ENCODE measurements at regions not wholly inside any gene's neighbourhood (a gene's known extent, or its start where the extent isn't known, plus 50 kb on each side); places are given as distances from the start of the nearest gene placed in this dataset.
"Not testable (repeated sequence)": the region's sequence is repeated elsewhere in the genome, so short reads cannot be mapped to it uniquely, and the experiment has no call there.

DNA sequence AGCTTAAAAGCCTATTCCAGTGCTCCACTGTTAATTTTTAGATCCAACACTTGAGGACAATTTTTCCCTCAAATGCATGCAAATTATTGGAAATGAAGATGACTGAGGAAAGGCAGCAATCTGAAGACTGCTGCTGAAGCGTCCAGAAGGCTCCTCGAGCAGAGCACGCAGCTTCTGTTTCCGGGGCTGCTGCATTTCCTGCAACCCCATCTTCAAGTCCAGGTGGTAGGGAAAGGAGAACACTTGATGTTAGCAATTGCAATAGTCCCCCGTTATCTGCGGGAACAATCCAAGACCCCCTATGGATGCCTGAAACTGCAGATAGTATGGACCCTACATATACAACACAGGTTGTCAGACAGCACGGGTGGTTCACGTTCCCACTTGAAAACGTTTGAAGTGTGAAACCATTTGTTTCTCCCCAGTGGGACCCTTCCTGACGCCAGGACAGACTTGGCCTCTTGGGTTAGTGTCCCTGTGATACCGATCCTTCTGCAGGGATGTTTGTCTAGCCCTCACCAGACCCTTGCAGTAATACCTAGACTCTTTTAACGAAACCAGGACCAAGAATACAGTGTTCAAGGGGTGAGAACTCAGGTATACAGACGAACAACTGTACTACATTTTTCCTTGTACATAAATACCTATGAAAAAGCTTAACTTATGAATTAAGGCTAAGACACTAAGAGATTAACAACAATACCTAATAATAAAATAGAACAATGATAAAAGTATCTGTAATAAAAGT lies 152.3 kb downstream of the HSD17B3 start:
- Mint-ChIP-seq H3K4me1 (ENCODE audit: low read depth in 2 of 2) (peaks cover 25 to 32% of the 10 kb centered on the region in 2 donors), H3K36me3 (peaks cover 6% of the 10 kb centered on the region), H3K27ac (peak overlapping the region; percentile 30 to 75), H3K9me3 (no peaks in the 10 kb centered on the region), H3K4me3 (peak overlapping the region; percentile 65), H3K27me3 (peaks cover 20 to 25% of the 10 kb centered on the region in 2 donors)
- peak in 1 of 2 donors; percentile 11 for ATAC-seq
- DNase-seq (ENCODE audit: low spot score) = no peak

- no peaks in the 10 kb centered on the region for H3K9me3 Mint-ChIP-seq
- no peak overlapping the region for H3K4me3 Mint-ChIP-seq
- H3K36me3 Mint-ChIP-seq = peaks cover 6% of the 10 kb centered on the region
- no peak for DNase-seq (ENCODE audit: low spot score)
- H3K27me3 Mint-ChIP-seq = peaks cover 25 to 32% of the 10 kb centered on the region in 2 donors
- H3K27ac Mint-ChIP-seq = no peak overlapping the region
- H3K4me1 Mint-ChIP-seq (ENCODE audit: low read depth in 2 of 2) = peaks cover 25 to 32% of the 10 kb centered on the region in 2 donors
- ATAC-seq = no peak
Observed at GRCh38 chr9:96148634-96149532, 153.1 kb downstream of the HSD17B3 start.

GRCh38 chr9:96147029-96147428 lies 154.9 kb downstream of the HSD17B3 start:
- peaks cover 25 to 32% of the 10 kb centered on the region in 2 donors for H3K4me1 Mint-ChIP-seq (ENCODE audit: low read depth in 2 of 2)
- not testable (repeated sequence) for H3K9me3 Mint-ChIP-seq; ATAC-seq; DNase-seq (ENCODE audit: low spot score); H3K36me3 Mint-ChIP-seq
- peak overlapping the region in 1 of 2 donors; percentile 8 for H3K27ac Mint-ChIP-seq
- H3K4me3 Mint-ChIP-seq = peak overlapping the region; percentile 61
- peaks cover 22 to 32% of the 10 kb centered on the region in 2 donors for H3K27me3 Mint-ChIP-seq

- H3K27me3 Mint-ChIP-seq = peaks cover 14 to 19% of the 10 kb centered on the region in 2 donors
- ATAC-seq (no peak), DNase-seq (ENCODE audit: low spot score) (no peak)
- no peak overlapping the region for H3K4me3 Mint-ChIP-seq
- no peaks in the 10 kb centered on the region for H3K36me3 Mint-ChIP-seq
- H3K27ac Mint-ChIP-seq = no peak overlapping the region
- H3K4me1 Mint-ChIP-seq (ENCODE audit: low read depth in 2 of 2) = peaks cover 9 to 26% of the 10 kb centered on the region in 2 donors
- H3K9me3 Mint-ChIP-seq = no peaks in the 10 kb centered on the region
Observed at GRCh38 chr9:96141666-96142065, 160.3 kb downstream of the HSD17B3 start.

- no peak overlapping the region for H3K27ac Mint-ChIP-seq
- H3K27me3 Mint-ChIP-seq = peaks cover 9 to 13% of the 10 kb centered on the region in 2 donors
- ATAC-seq (no peak), DNase-seq (ENCODE audit: low spot score) (no peak)
- no peaks in the 10 kb centered on the region for H3K36me3 Mint-ChIP-seq
- no peak overlapping the region for H3K4me3 Mint-ChIP-seq
- peaks cover 4 to 21% of the 10 kb centered on the region in 2 donors for H3K4me1 Mint-ChIP-seq (ENCODE audit: low read depth in 2 of 2)
- no peaks in the 10 kb centered on the region for H3K9me3 Mint-ChIP-seq
Observed at GRCh38 chr9:96141128-96141474, 160.9 kb downstream of the HSD17B3 start.

GRCh38 chr9:96140296-96141127 lies 161.5 kb downstream of the HSD17B3 start:
- H3K27ac Mint-ChIP-seq = no peak overlapping the region
- DNase-seq (ENCODE audit: low spot score) (no peak), ATAC-seq (no peak)
- H3K4me1 Mint-ChIP-seq (ENCODE audit: low read depth in 2 of 2) = peaks cover 4 to 25% of the 10 kb centered on the region in 2 donors
- no peak overlapping the region for H3K4me3 Mint-ChIP-seq
- no peaks in the 10 kb centered on the region for H3K36me3 Mint-ChIP-seq
- H3K27me3 Mint-ChIP-seq = peaks cover 9 to 12% of the 10 kb centered on the region in 2 donors
- no peaks in the 10 kb centered on the region for H3K9me3 Mint-ChIP-seq

- H3K4me1 Mint-ChIP-seq (ENCODE audit: low read depth in 2 of 2) = peaks cover 4 to 32% of the 10 kb centered on the region in 2 donors
- no peaks in the 10 kb centered on the region for H3K36me3 Mint-ChIP-seq
- peaks cover 6 to 8% of the 10 kb centered on the region in 2 donors for H3K27me3 Mint-ChIP-seq
- no peak for DNase-seq (ENCODE audit: low spot score)
- H3K9me3 Mint-ChIP-seq = no peaks in the 10 kb centered on the region
- ATAC-seq = peak in 1 of 2 donors; percentile 37
- H3K4me3 Mint-ChIP-seq = peak overlapping the region; percentile 19
- H3K27ac Mint-ChIP-seq = peak overlapping the region in 1 of 2 donors; percentile 22
Observed at GRCh38 chr9:96139592-96140295, 162.2 kb downstream of the HSD17B3 start.

DNA sequence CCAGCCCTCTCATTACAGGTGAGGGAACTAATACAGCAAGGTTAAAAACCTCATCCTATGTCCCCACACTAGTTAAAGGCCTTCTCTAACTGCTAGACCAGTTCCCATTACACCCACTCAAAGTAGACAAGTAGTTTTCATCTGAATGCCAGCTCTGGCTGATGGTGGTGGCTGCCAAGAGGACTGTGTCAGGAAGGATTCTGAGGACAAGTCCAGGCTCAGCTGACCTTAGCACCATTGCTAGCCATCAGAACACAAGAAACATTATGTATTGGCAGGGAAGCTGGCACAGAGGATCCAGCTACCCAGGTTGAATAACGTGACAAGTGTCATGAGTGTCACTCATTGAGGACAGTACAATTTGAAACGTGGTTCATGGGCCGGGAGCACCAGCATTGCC lies 163.4 kb downstream of the HSD17B3 start:
- Mint-ChIP-seq H3K27me3 (no peaks in the 10 kb centered on the region), H3K27ac (no peak overlapping the region), H3K4me1 (ENCODE audit: low read depth in 2 of 2) (peaks cover 4 to 34% of the 10 kb centered on the region in 2 donors), H3K36me3 (no peaks in the 10 kb centered on the region), H3K4me3 (no peak overlapping the region), H3K9me3 (no peaks in the 10 kb centered on the region)
- ATAC-seq (no peak), DNase-seq (ENCODE audit: low spot score) (no peak)

DNA sequence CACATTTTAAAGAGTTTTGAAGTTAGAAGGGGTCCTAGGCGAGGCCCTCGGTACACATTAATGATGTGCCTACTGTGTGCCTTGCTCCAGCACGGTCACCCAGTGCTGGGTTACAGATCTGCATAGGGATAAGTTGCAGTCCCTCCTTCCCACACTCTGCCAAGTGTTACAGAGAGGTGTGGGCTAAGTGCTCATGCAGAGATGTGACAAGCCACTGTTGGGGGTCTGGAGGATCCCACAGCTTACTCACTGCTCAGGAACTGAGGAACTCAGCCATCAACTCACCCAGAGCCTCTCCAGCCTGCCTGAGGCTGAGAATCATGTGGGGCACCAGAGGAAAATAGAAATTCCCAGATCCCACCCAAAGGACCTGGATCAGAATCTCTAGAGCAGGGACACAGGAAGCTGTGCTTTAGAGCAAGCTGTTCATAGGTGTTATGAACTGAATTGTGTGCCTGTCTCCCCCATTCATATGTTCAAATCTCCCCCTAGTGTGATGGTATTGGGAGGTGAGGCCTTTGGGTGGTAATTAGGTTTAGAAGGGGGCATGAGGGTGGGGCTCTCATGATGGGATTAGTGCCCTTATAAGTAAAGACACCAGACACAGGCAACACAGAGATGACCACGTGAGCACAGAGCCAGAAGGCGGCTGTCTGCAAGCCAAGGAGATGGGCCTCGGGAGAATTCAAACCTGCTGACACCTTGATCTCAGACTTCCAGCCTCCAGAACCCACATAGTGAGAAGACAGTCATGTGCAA lies 164.1 kb downstream of the HSD17B3 start:
- DNase-seq (ENCODE audit: low spot score) = no peak
- peaks cover 4 to 34% of the 10 kb centered on the region in 2 donors for H3K4me1 Mint-ChIP-seq (ENCODE audit: low read depth in 2 of 2)
- H3K36me3 Mint-ChIP-seq = no peaks in the 10 kb centered on the region
- H3K9me3 Mint-ChIP-seq = no peaks in the 10 kb centered on the region
- peak overlapping the region; percentile 48 for H3K4me3 Mint-ChIP-seq
- peak overlapping the region; percentile 35 to 62 for H3K27ac Mint-ChIP-seq
- peak; percentile 43 to 69 for ATAC-seq
- peaks cover 0 to under 1% of the 10 kb centered on the region in 2 donors for H3K27me3 Mint-ChIP-seq

DNA sequence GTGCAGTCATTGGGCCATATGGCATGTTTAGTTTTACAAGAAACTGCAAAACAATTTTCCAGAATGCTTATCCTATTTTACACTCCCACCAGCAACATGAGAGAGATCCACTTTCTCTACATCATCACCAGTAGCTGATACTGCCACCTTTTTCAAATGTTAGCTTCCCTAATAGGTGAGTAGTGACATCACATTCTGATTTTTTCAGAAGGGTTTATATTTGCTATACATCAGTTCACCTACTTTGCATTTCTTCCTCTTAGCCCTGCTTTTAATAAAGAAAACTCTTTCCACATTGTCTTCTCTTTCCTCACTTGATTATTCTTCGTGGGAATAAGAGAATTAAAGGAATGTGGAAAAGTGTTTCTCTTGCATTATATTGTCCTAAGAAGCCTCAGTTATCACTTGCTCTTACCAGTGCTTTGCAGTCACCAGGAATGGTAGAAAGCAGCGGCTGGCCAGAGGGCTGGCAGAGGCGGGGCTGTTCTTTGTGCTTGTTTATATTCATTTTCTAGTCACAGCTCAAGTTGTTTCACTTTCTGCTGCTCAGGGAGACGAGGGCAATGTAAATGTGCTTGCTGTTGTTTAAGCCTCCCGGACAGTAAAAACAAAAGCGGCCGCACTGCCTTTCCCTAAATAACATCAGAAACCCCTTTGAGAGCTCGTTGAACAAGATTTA lies 164.8 kb downstream of the HSD17B3 start:
- peak overlapping the region; percentile 35 to 62 for H3K27ac Mint-ChIP-seq
- H3K4me3 Mint-ChIP-seq = peak overlapping the region; percentile 48
- H3K4me1 Mint-ChIP-seq (ENCODE audit: low read depth in 2 of 2) = peaks cover 4 to 34% of the 10 kb centered on the region in 2 donors
- H3K36me3 Mint-ChIP-seq = no peaks in the 10 kb centered on the region
- DNase-seq (ENCODE audit: low spot score) = no peak
- peak; percentile 63 to 78 for ATAC-seq
- H3K9me3 Mint-ChIP-seq = no peaks in the 10 kb centered on the region
- peaks cover 0 to 5% of the 10 kb centered on the region in 2 donors for H3K27me3 Mint-ChIP-seq

DNA sequence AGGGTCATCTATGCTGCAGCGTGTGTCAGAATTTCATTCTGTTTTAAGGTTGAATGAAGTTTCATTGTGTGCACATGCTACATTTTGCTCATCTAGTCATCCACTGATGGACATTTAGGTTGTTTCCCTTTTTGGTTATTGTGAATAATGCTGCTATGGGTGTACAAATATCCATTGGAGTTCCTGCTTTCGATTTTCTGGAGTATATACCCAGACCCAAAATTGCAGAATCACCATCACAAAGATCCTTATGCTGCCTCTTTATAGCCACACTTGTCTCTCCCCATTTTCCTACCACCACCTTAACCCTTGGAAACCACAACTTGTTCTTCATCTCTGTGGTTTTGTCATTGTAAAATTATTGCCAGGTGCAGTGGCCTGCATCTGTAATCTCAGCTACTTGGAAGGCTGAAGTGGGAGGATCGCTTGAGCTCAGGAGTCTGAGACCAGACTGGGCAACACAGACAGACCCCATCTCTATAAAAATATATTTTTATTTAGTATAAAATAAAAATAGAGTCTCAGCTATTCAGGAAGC lies 166.2 kb downstream of the HSD17B3 start:
- ATAC-seq = no peak
- Mint-ChIP-seq H3K27me3 (peaks cover 0 to 8% of the 10 kb centered on the region in 2 donors), H3K9me3 (no peaks in the 10 kb centered on the region), H3K4me1 (ENCODE audit: low read depth in 2 of 2) (peaks cover 4 to 34% of the 10 kb centered on the region in 2 donors), H3K27ac (no peak overlapping the region), H3K4me3 (no peak overlapping the region), H3K36me3 (no peaks in the 10 kb centered on the region)
- no peak for DNase-seq (ENCODE audit: low spot score)
